Endodermal cell (in vitro differentiated cells): ENCODE measurements at regions not wholly inside any gene's neighbourhood (a gene's known extent, or its start where the extent isn't known, plus 50 kb on each side); places are given as distances from the start of the nearest gene placed in this dataset.

Source experiments
- DNase-seq: peaks from one replicate; pipeline ENCODE4 v3.0.0-alpha.2; 2017
- H3K27ac ChIP-seq: 2 replicates; pipeline ENCODE4 v1.5.1; 2013; ENCODE audit warnings: mild to moderate bottlenecking, low read depth, low read length, moderate library complexity
- H3K27me3 ChIP-seq: 2 replicates; pipeline ENCODE4 v1.6.1; 2013; ENCODE audit warnings: mild to moderate bottlenecking, low read length, moderate library complexity; ENCODE audit not compliant: insufficient read depth, control insufficient read depth, poor library complexity, severe bottlenecking
- H3K36me3 ChIP-seq: 2 replicates; pipeline ENCODE4 v1.7.0; 2013; ENCODE audit warnings: mild to moderate bottlenecking, low read length, moderate library complexity; ENCODE audit not compliant: control insufficient read depth, insufficient read depth
- H3K4me1 ChIP-seq: one replicate; pipeline ENCODE4 v1.7.0; 2013; ENCODE audit warnings: low read length; ENCODE audit not compliant: control insufficient read depth, insufficient read depth
- H3K4me3 ChIP-seq: 2 replicates; pipeline ENCODE4 v1.5.1; 2013; ENCODE audit warnings: mild to moderate bottlenecking, low read length, moderate library complexity
- H3K9ac ChIP-seq: 2 replicates; pipeline ENCODE4 v1.6.1; 2013; ENCODE audit warnings: mild to moderate bottlenecking, low read length, moderate library complexity; ENCODE audit not compliant: poor library complexity, severe bottlenecking; ENCODE audit errors: extremely low read depth
- H3K9me3 ChIP-seq: 2 replicates; pipeline ENCODE4 v1.6.1; 2013; ENCODE audit warnings: mild to moderate bottlenecking, low read length, moderate library complexity; ENCODE audit not compliant: control insufficient read depth
- H3K27ac Mint-ChIP-seq: 2 replicates; pipeline ENCODE4 v1.8.0; 2020; ENCODE audit warnings: mixed read lengths
- H3K27me3 Mint-ChIP-seq: 2 replicates; pipeline ENCODE4 v1.8.0; 2021; ENCODE audit warnings: mild to moderate bottlenecking, mixed read lengths; ENCODE audit not compliant: insufficient read depth
- H3K36me3 Mint-ChIP-seq: 2 replicates; pipeline ENCODE4 v1.8.0; 2020; ENCODE audit warnings: low read depth, mixed read lengths
- H3K4me1 Mint-ChIP-seq: 2 replicates; pipeline ENCODE4 v1.8.0; 2020; ENCODE audit warnings: mixed read lengths
- H3K4me3 Mint-ChIP-seq: 2 replicates; pipeline ENCODE4 v1.8.0; 2020; ENCODE audit warnings: mild to moderate bottlenecking, moderate library complexity, mixed read lengths
- H3K9me3 Mint-ChIP-seq: 2 replicates; pipeline ENCODE4 v1.8.0; 2020; ENCODE audit warnings: mild to moderate bottlenecking, mixed read lengths
- WGBS, 2 experiments: methylation state at CpG; one replicate each; pipeline versions ENCODE4 v1.1.5 to v1.1.7; 2013; ENCODE audit warnings: missing lambda C conversion rate in 2 of 2, mixed read lengths in 1 of 2; ENCODE audit not compliant: insufficient coverage in 1 of 2, insufficient read length in 1 of 2; 5-methylcytosine and 5-hydroxymethylcytosine counted together
- TF ChIP-seq, protein P1 (sequence below): fragments of 200-600 bp; sonication (generic); conservative IDR thresholded peaks from 2 replicates; pipeline ENCODE4 v1.5.0; 2021; ENCODE audit warnings: antibody characterized with exemption, mild to moderate bottlenecking

DNA sequence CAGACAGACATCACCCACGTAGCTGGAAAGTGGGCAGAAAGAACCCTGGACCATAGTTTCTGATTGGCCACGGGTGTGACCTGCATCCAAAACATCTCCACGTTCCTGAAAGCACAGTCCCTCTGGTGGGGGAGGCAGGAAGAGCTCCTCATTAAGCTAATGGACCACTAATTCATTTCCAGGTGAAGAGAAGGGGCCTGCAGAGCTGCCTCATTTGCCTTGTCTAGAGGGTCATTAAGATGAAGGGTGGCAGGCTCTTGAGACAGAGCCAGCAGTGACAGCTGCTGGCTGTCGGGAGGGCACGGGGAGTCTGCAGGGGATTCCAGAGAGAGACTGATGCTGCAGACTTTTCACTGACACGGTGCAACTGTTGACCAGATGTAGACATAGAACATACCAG lies 149.6 kb upstream of the OPCML start:
- TF ChIP-seq, protein P1, sequence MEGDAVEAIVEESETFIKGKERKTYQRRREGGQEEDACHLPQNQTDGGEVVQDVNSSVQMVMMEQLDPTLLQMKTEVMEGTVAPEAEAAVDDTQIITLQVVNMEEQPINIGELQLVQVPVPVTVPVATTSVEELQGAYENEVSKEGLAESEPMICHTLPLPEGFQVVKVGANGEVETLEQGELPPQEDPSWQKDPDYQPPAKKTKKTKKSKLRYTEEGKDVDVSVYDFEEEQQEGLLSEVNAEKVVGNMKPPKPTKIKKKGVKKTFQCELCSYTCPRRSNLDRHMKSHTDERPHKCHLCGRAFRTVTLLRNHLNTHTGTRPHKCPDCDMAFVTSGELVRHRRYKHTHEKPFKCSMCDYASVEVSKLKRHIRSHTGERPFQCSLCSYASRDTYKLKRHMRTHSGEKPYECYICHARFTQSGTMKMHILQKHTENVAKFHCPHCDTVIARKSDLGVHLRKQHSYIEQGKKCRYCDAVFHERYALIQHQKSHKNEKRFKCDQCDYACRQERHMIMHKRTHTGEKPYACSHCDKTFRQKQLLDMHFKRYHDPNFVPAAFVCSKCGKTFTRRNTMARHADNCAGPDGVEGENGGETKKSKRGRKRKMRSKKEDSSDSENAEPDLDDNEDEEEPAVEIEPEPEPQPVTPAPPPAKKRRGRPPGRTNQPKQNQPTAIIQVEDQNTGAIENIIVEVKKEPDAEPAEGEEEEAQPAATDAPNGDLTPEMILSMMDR, result peak; percentile 77
- no peaks in the 10 kb centered on the region for H3K27me3 ChIP-seq

DNA sequence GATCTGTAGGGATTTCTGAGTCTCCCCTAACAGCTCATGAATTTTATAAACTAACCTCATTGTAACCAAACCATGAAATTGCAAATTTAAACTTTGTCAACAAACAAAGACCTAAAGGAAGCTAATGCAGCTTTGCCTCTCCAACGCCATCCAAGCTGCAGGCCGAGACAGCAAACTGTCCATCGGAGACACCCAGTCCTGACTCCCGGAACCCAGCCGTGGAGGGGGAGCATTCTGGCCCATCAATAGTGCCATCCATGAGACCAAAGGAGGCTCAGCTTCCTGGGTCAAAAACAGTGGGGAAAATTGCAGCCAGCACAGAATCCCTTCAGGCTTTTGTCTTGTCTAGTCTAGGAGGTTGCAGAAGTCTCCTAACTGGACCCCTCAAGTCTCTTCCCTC lies 147.6 kb upstream of the OPCML start:
- H3K36me3 ChIP-seq, result no peaks in the 10 kb centered on the region
- Mint-ChIP-seq H3K36me3 (no peaks in the 10 kb centered on the region), H3K27ac (no peak overlapping the region), H3K4me3 (no peak overlapping the region), H3K27me3 (peaks cover 10% of the 10 kb centered on the region), H3K9me3 (no peaks in the 10 kb centered on the region), H3K4me1 (peaks cover 7% of the 10 kb centered on the region)
- DNase-seq, result no peak
- H3K27ac ChIP-seq, result no peak overlapping the region
- H3K4me1 ChIP-seq, result no peaks in the 10 kb centered on the region
- H3K9me3 ChIP-seq, result no peaks in the 10 kb centered on the region
- H3K9ac ChIP-seq, result no peak overlapping the region
- H3K27me3 ChIP-seq, result no peaks in the 10 kb centered on the region
- TF ChIP-seq, protein P1, result no peak
- 75 to 94% methylated on average over 5 of the region's 5 CpGs for WGBS, 2 experiments
- no peak overlapping the region for H3K4me3 ChIP-seq

More for the DNA sequence above, 149.6 kb upstream of the OPCML start:
- Histone ChIP-seq H3K9ac (no peak overlapping the region), H3K27ac (no peak overlapping the region), H3K4me1 (no peaks in the 10 kb centered on the region), H3K9me3 (no peaks in the 10 kb centered on the region), H3K36me3 (no peaks in the 10 kb centered on the region), H3K4me3 (no peak overlapping the region)
- Mint-ChIP-seq H3K27me3 (peaks cover 10% of the 10 kb centered on the region), H3K4me1 (peaks cover 7% of the 10 kb centered on the region), H3K4me3 (no peak overlapping the region), H3K36me3 (no peaks in the 10 kb centered on the region), H3K27ac (no peak overlapping the region), H3K9me3 (no peaks in the 10 kb centered on the region)
- DNase-seq, result peak; percentile 82
- 37 to 50% methylated on average over 6 of the region's 6 CpGs for WGBS, 2 experiments

DNA sequence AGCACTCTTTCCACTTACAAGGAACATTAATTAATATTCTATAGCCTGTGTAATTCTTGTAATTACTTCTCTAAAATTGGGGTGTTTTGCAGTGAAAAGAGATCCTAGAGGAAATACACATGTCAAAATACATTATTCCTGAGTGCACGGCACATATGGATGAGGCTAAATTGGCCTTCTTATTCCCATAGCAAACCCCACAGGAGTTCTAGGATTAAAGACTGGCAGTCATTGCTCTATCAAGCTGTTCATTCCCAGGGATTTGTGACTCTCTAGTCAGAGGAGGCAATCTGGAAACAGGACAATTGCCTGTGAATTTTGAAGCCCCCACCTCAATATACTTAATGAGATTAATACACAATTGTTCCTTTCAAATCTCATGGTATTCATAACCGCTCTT lies 145.9 kb upstream of the OPCML start:
- no peaks in the 10 kb centered on the region for H3K9me3 ChIP-seq
- Mint-ChIP-seq H3K27ac (no peak overlapping the region), H3K4me3 (no peak overlapping the region), H3K36me3 (no peaks in the 10 kb centered on the region), H3K27me3 (peaks cover 10% of the 10 kb centered on the region), H3K9me3 (no peaks in the 10 kb centered on the region), H3K4me1 (peaks cover 7% of the 10 kb centered on the region)
- WGBS, 2 experiments, result 94% methylated on average over 2 of the region's 2 CpGs; no CpG with 5 or more reads in 1 of the 2 experiments
- DNase-seq, result no peak
- no peak overlapping the region for H3K9ac ChIP-seq
- H3K4me3 ChIP-seq, result no peak overlapping the region
- no peak overlapping the region for H3K27ac ChIP-seq
- TF ChIP-seq, protein P1, result no peak
- no peaks in the 10 kb centered on the region for H3K4me1 ChIP-seq
- H3K36me3 ChIP-seq, result no peaks in the 10 kb centered on the region
- no peaks in the 10 kb centered on the region for H3K27me3 ChIP-seq
